Neuron (in vitro differentiated cells): ENCODE measurements at regions not wholly inside any gene's neighbourhood (a gene's known extent, or its start where the extent isn't known, plus 50 kb on each side); places are given as distances from the start of the nearest gene placed in this dataset.

ENCODE experiments used
- H2AFZ ChIP-seq: one replicate; pipeline ENCODE4 v1.6.1; 2013; ENCODE audit warnings: low read depth, mild to moderate bottlenecking, inconsistent platforms, low read length, moderate library complexity
- H3K27me3 ChIP-seq: one replicate; pipeline ENCODE4 v1.6.1; 2013; ENCODE audit warnings: low read length; ENCODE audit not compliant: insufficient read depth
- H3K36me3 ChIP-seq: one replicate; pipeline ENCODE4 v1.6.1; 2013; ENCODE audit warnings: low read length; ENCODE audit not compliant: insufficient read depth
- H3K4me1 ChIP-seq: one replicate; pipeline ENCODE4 v1.6.1; 2013; ENCODE audit warnings: low read length; ENCODE audit not compliant: insufficient read depth
- H3K4me3 ChIP-seq: 2 replicates; pipeline ENCODE4 v1.5.1; 2013; ENCODE audit warnings: mild to moderate bottlenecking, low read length, moderate library complexity
- H3K9me3 ChIP-seq: one replicate; pipeline ENCODE4 v1.6.1; 2013; ENCODE audit warnings: low read length

DNA sequence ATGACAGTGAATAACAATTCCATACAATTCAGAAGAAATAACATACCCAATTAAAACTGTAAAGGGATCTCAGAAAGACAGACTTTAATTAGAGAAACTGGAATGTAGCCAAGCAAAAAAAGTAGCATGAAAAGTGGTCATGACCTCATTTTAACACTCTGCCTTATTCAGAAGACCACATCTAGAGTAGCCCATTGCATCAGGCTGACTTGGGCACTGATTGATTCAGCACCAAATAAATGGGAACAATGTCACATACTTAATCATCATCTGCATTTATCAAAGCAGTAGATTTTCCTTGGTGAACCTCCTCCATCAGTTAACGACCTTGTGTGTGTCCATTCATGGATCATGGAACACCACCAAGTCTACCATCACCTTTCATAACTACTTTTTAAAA lies 992.1 kb downstream of the NR2F1-AS1 start:
- H3K36me3 ChIP-seq: no peaks in the 10 kb centered on the region
- no peaks in the 10 kb centered on the region for H3K9me3 ChIP-seq
- H3K4me1 ChIP-seq: peaks cover 6% of the 10 kb centered on the region
- H3K27me3 ChIP-seq: no peaks in the 10 kb centered on the region
- H2AFZ ChIP-seq: no peak overlapping the region
- H3K4me3 ChIP-seq: no peak overlapping the region

DNA sequence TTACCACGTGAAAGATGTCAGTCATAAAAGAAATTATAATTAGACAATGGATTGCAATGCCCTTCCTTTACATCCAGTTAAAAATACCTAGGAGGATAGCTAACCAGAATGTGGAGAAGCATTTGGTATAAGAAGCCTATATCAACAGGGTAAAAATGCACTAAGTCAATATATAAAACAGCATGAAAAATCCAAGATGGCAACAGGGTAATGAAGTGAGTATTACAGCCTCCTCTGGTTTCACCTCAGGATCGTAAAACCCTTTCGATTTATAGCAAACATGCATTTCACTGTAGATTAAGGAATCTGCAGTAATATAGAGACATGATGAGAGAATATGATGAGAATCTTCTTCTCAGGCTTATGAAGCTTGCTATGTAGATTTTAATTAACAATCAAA lies 999.3 kb downstream of the NR2F1-AS1 start:
- H3K27me3 ChIP-seq: no peaks in the 10 kb centered on the region
- no peaks in the 10 kb centered on the region for H3K9me3 ChIP-seq
- H3K4me3 ChIP-seq: no peak overlapping the region
- no peaks in the 10 kb centered on the region for H3K36me3 ChIP-seq
- no peak overlapping the region for H2AFZ ChIP-seq
- no peaks in the 10 kb centered on the region for H3K4me1 ChIP-seq

DNA sequence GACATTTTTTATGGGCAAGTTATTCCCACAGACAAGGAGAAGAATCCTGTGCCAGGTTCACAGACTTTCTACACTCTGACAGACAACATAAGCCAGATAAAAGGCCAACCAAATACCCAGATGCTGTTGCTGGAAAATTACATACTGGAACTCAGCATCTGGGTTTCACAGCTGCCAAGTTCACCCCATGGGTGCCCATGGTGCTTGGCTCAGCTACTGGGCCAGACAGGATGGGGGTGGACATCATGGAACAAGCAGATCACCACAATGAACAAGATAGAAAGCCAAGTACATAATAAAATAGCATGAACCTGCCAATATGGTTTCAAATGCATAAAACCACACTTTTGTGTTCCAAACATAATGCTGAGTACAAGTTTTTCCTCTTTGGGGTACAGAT lies 999.8 kb downstream of the NR2F1-AS1 start:
- Histone ChIP-seq H3K27me3 (no peaks in the 10 kb centered on the region), H3K4me3 (no peak overlapping the region), H3K9me3 (peaks cover 1% of the 10 kb centered on the region), H2AFZ (no peak overlapping the region), H3K36me3 (no peaks in the 10 kb centered on the region), H3K4me1 (no peaks in the 10 kb centered on the region)

DNA sequence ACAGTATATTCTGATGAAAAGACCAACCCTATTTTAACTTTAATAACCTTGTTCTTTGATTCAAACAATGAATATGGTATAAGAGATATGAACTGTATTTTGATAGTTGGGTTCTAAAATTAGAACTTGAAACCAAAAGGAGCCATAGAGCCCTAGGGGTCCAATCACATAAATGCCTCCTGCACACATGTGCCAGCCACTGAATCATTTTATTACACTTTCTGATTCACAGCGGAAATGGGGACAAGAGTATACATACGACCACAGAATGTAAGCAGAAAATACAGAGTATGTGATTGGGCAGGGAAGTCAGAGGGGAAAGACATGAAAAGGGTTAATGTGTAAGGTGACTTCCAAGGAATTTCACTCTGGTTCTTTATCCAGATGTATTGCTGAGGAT lies 1000.2 kb downstream of the NR2F1-AS1 start:
- peaks cover 3% of the 10 kb centered on the region for H3K9me3 ChIP-seq
- no peaks in the 10 kb centered on the region for H3K4me1 ChIP-seq
- H3K27me3 ChIP-seq: no peaks in the 10 kb centered on the region
- H3K4me3 ChIP-seq: no peak overlapping the region
- no peaks in the 10 kb centered on the region for H3K36me3 ChIP-seq
- H2AFZ ChIP-seq: no peak overlapping the region

DNA sequence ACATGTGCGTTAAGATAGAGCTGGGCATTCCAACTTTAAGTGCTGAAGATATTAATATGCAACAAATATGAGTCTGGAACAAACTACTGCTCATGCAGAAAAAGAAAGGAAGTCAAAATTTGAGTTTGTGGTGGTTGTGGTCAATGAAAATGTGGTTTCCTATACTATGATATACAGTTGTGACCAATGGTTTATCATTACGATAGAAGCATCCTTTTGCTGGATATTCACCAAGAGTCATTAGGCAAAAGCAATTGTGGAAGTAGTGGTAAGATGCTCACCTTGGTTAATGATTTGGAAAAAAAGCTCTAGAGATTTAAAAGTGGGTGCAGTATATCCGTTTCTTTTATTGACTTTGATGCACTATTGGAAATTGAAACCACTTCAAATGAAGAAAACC lies 1007.0 kb downstream of the NR2F1-AS1 start:
- Histone ChIP-seq H3K9me3 (peaks cover 3% of the 10 kb centered on the region), H3K36me3 (no peaks in the 10 kb centered on the region), H3K4me1 (no peaks in the 10 kb centered on the region), H2AFZ (no peak overlapping the region), H3K4me3 (no peak overlapping the region), H3K27me3 (no peaks in the 10 kb centered on the region)

DNA sequence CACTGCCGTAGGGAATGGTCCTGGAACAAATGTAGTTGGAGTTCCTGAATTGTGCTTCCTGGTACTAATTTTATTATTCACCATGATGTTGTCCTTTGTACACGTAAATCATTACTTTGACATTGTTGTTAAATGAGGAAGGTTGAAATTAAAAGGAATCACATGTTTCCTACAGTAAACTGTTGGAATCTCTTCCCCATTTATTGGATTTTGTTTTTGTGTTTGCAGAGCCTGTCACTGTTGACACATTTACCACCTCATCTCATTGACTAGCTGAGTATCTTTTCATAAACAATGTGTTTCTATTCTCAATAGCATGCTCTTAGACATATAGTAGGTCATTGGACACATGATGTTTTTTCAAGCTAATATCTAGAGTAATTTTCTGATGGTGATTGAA lies 1012.5 kb downstream of the NR2F1-AS1 start:
- Histone ChIP-seq H3K27me3 (no peaks in the 10 kb centered on the region), H3K9me3 (no peaks in the 10 kb centered on the region), H3K4me3 (no peak overlapping the region), H3K4me1 (peaks cover 6% of the 10 kb centered on the region), H3K36me3 (no peaks in the 10 kb centered on the region), H2AFZ (no peak overlapping the region)

DNA sequence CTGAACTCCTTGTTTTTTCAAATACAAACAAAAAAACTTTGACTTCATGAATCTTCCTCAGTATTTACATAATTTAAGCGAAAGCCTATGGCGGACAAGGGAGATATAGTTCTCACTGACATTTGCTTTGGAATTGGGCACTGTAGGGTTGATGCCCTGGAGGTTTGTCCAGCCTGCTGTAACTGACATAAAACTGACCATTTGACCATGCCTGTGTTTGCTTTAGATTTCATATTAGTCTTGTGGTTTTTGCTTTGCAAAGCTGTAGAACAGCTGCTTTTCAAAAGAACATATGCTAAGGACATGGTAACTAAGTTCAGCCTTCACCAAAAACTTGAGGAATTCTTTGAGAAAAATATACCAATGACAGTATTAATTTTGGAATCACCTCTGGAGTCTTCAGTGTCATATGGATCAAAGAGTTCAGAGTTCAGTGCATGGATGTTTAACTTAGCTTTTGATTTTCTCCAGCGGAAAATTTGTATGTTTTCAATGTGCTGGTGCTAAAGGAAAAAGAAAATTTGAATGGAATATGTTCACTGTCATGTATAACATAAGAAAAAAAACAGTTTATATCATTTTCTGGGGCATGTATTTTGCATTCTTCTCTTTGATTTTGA lies 1013.1 kb downstream of the NR2F1-AS1 start:
- peaks cover 7% of the 10 kb centered on the region for H3K4me1 ChIP-seq
- H3K27me3 ChIP-seq: no peaks in the 10 kb centered on the region
- H3K36me3 ChIP-seq: no peaks in the 10 kb centered on the region
- no peak overlapping the region for H3K4me3 ChIP-seq
- no peaks in the 10 kb centered on the region for H3K9me3 ChIP-seq
- no peak overlapping the region for H2AFZ ChIP-seq

DNA sequence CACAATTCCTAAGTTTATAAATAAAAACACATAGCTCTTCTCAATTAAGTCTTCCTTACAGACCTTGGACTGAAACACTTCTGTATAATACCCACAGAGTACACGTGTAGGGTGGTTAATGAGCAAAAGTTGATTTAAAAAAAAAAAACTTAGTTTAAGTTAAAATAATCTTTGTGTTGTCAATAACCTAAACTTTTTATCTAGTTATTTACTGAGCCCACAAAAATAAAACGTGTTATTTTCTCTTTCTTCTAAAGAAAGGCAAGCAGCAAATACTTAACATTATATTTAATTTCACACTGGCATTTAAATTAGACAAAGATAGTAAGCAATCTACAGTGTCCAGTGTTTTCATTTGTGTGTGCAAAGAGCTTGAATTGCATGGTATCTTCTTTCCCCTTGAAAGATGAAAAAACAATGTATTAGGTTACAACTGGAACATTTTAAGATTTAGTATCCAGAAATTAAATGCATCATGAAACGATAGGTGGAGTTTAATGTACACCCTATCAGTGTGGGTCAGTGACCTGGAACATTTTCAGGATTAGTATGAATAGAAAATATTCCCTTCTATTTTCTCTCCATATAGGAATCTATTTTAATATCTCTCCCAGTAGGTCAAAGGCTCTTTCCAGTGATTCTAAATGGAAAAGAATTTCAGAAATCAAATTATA lies 1014.8 kb downstream of the NR2F1-AS1 start:
- Histone ChIP-seq H3K4me1 (peaks cover 24% of the 10 kb centered on the region), H3K36me3 (no peaks in the 10 kb centered on the region), H3K4me3 (no peak overlapping the region), H3K27me3 (no peaks in the 10 kb centered on the region), H2AFZ (no peak overlapping the region), H3K9me3 (no peaks in the 10 kb centered on the region)

DNA sequence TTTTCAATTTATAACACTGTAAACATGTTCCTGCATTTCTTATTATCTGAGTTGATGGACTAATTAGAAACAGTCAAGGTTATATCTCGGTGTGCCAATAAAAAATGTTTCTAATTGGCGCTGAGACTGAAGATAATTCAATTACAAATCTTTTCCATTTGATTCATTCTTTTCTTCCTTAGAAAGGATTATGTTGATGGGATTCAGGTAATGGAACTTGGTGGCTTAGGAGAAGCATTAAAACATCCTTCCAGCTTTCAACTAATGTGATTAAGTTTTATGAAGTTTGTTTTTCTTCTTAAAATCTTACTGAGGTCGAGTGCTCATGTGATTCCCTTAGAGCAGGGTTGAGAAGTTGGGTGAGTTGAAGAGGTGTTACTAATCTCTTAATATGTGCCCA lies 1015.3 kb downstream of the NR2F1-AS1 start:
- Histone ChIP-seq H3K4me3 (no peak overlapping the region), H3K4me1 (peaks cover 28% of the 10 kb centered on the region), H3K36me3 (no peaks in the 10 kb centered on the region), H3K9me3 (no peaks in the 10 kb centered on the region), H2AFZ (no peak overlapping the region), H3K27me3 (no peaks in the 10 kb centered on the region)

DNA sequence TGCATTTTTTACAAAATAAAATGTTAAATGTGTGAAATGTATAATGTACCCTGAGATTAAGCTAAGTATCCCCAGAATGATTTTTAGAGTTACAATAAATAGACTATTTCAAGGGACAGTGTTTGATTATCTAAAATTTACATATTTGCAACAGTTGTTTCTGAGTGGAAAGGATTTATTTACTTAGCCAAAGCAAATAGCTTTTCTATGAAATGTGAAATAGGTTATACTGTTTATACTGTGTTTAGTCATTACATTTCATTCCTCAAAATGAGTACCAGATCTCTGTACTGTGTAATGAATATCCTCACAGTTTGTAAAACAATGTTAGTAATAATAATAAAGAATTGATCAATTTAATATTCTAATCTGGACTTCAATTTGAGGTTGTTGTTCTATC lies 1019.0 kb downstream of the NR2F1-AS1 start:
- H3K36me3 ChIP-seq: no peaks in the 10 kb centered on the region
- no peak overlapping the region for H3K4me3 ChIP-seq
- H3K4me1 ChIP-seq: peaks cover 52% of the 10 kb centered on the region
- H3K9me3 ChIP-seq: no peaks in the 10 kb centered on the region
- H2AFZ ChIP-seq: no peak overlapping the region
- H3K27me3 ChIP-seq: no peaks in the 10 kb centered on the region

DNA sequence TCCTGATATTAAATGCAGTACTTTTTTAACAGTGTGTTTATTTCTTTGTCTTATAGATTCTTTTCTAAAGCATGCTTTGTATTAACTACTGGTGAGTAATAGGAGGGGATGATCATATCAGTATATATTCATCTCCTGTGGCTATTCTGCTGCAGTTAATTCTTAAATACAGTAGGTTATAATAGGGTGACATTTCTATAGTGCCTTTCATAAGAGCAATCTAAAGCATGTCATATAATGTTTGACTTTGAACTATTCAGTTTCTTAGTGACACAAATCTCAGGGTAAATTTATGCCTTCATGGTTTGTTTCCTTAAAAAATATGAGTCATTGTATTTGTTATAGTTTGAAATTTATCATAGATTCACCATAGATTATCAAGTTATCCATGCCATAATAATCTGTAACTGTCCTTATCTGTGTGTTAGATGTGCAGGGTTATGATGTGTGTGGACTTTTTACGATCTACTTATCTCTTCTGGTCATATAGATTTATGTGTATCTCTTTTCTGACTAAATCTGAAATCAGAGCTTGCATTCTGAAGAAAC lies 1019.5 kb downstream of the NR2F1-AS1 start:
- Histone ChIP-seq H3K4me1 (peaks cover 52% of the 10 kb centered on the region), H3K27me3 (no peaks in the 10 kb centered on the region), H3K36me3 (no peaks in the 10 kb centered on the region), H3K4me3 (no peak overlapping the region), H2AFZ (no peak overlapping the region), H3K9me3 (no peaks in the 10 kb centered on the region)

DNA sequence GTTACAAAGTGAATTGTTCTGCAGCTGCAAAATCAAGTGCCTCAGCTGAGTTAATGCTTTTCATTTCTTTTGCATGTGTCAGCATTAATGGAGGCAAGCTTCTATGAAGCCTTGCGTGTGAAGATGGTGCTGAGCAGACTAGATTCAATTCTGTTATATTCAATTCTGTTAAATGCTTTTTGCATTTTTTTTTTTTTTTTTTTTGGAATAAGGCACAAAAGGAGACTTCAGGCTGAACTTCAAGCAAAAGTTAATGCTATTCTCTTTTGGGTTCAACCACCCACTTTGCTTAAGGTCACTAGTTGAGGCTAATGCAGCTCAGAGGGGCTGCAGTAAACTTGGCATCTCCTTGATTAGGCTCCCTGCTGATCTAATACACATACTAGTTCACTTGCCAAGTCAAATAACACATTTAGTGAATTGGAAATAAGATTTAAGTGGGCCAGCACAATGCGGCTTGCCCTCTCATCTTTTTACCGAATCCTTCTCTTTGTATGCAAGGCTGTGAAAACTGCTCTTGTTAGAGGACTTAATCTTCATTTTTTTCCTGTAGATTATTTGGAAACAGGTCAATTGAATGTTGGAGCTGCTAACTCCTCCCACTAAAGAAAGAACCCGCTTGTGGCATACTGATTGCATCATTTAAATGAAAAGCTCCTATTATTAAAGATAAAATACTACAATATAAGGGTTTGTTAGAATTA lies 1020.2 kb downstream of the NR2F1-AS1 start:
- H2AFZ ChIP-seq: no peak overlapping the region
- H3K4me1 ChIP-seq: peaks cover 52% of the 10 kb centered on the region
- peaks cover 3% of the 10 kb centered on the region for H3K9me3 ChIP-seq
- H3K4me3 ChIP-seq: no peak overlapping the region
- H3K36me3 ChIP-seq: no peaks in the 10 kb centered on the region
- H3K27me3 ChIP-seq: no peaks in the 10 kb centered on the region

DNA sequence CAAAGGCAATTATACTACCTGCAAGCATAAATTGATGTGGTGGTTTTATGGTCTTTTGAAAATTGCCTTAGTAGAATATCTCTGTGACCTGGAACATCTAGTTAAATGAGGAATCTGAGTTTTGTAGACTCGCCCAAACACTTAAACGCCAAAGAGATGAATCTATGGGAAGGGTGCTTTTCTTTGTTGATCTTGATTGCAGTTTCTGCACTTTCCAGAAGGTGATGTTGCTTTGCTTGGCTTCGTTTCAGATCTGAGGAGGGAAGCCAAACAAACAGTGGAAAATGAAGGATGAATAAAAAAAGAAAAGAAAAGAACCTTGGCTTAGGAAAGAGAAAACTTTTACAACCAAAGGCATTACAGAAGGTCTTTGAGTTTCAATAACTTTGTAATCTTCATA lies 1021.2 kb downstream of the NR2F1-AS1 start:
- H3K9me3 ChIP-seq: peaks cover 3% of the 10 kb centered on the region
- H2AFZ ChIP-seq: no peak overlapping the region
- no peaks in the 10 kb centered on the region for H3K27me3 ChIP-seq
- H3K36me3 ChIP-seq: no peaks in the 10 kb centered on the region
- no peak overlapping the region for H3K4me3 ChIP-seq
- H3K4me1 ChIP-seq: peaks cover 52% of the 10 kb centered on the region
